Stimulated activated CD8-positive, alpha-beta memory T cell treated with anti-CD3 and anti-CD28 coated beads, Interleukin-15, amount 100 ng/mL, for 4 hours (primary cell): ENCODE measurements at regions not wholly inside any gene's neighbourhood (a gene's known extent, or its start where the extent isn't known, plus 50 kb on each side); places are given as distances from the start of the nearest gene placed in this dataset.
A peak's percentile ranks its signal among the peaks of the same experiment; 100 is the strongest.
"Not testable (repeated sequence)": the region's sequence is repeated elsewhere in the genome, so short reads cannot be mapped to it uniquely, and the experiment has no call there.

Experiments
- DNase-seq, 2 donors: peaks; one replicate each; pipeline ENCODE4 v3.0.0-alpha.2; 2020; ENCODE audit warnings: low read depth in 2 of 2

DNA sequence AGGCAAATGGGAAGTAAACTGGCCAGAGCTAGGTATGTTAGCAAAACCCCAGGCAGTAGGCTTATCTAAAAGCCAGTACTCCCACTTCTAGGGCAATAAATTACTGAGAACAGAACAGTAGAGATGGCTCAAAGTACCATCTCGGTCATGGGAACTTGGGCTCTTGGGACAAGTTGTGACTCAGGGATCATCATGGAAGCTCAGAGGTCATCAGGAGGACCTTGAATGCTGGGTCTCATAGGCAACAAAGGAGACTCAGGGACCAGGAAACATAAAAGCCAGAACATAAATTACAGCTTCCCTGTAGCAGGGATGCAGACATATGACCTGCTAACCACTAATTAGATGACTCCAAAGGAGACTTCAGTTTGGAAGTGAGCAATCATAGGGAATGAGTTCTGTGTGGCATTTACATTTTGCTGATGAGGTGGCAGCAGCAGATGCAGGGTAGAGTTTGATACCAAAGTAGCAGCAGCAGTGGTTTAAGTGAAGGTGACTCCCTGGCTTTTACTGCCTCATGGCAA is 97.6 kb upstream of the SCAF11 start:
- no peak for DNase-seq

DNA sequence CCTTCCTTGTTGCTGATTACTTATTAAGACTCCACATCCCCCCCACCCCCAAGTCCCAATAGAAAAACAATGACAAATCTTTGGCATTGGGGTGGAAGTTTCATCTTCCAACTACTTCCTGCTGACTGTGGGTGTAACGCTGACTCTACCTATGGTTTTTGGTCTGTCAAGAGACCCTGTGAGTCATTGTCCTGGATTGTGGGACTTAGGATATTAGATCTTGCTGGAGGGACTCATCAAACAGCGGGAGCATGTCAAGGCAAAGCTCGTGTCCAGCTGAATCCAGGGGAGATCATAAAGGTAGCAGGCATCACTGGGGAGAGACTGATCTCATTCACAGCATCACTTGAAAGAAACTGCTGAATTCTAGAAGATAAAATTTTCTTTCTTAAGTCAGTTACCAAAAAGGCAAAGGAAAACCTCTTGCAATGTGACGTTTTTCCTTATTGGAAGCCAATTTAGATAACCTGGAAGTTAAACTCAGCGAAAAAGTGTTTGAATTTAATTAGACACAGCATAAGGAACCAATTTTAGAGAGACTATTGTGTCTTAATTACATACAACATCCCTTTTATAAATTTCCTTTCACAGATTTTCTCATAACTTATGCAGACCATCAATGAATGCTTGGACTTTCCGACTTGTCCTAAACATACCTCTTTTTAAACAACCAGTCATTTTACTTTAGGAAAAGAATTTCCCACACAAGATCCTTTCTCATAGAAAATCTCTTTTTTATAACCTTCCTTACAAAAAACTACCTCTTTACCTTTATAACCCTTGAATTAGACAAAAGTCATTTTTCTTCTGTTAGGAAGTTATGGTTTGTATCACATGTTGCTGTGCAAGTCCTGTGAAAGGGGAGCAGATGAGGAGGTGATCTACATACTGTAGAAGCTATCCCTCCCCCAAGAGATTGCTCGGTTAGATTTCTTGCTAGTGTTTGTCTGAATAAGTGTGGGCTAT is 94.6 kb upstream of the SCAF11 start:
- DNase-seq: no peak

DNA sequence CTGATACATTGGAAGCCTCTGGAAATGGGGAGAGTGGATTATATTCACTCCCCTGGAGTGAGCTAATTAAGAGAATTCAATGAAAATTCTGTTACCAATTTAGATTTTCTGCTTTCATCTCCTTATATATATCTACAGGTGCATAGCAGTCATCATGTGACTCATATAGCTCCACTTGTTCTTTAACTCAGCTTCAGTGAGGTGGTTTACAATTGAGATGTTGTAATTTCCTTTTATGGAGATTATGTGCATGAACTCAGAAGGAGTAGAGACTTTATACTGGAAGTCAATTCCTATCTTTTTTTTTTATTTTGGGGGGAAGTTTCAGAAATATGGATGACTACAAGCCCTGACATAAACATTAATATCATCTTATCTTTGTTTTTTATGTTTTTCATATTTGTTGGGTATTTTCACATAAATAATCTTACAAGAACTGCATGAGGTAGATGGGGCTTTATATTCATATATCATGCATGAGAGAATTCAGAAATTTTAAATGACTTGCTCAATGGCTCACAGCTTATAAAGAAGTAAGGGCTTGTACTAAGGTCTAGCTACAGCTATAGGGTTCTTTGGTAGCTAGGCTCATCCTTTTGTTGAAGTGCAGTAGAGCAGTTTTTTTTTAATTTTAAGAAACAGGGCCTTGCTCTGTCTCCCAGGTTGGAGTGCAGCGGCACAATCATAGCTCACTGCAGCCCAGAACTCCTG is 92.3 kb upstream of the SCAF11 start:
- no peak for DNase-seq

DNA sequence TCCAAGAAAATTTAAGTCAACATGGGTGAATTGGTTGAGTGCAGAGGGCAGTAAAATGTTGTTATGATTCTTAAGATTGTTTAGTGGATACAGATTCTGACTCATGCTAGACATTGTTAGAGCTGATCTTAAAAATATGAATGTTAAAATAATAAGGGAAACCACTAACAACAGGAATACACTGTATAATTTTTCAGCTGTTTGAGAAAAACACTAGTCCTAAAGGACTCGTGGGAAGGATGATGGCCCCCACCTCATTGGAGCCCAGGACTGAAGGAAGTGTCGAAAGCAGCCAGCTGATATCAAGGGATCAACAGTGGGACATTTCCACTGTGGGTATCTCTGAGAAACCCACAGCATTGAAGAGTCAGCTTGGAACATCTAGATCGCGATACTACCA is 82.9 kb upstream of the SCAF11 start:
- DNase-seq: no peak

DNA sequence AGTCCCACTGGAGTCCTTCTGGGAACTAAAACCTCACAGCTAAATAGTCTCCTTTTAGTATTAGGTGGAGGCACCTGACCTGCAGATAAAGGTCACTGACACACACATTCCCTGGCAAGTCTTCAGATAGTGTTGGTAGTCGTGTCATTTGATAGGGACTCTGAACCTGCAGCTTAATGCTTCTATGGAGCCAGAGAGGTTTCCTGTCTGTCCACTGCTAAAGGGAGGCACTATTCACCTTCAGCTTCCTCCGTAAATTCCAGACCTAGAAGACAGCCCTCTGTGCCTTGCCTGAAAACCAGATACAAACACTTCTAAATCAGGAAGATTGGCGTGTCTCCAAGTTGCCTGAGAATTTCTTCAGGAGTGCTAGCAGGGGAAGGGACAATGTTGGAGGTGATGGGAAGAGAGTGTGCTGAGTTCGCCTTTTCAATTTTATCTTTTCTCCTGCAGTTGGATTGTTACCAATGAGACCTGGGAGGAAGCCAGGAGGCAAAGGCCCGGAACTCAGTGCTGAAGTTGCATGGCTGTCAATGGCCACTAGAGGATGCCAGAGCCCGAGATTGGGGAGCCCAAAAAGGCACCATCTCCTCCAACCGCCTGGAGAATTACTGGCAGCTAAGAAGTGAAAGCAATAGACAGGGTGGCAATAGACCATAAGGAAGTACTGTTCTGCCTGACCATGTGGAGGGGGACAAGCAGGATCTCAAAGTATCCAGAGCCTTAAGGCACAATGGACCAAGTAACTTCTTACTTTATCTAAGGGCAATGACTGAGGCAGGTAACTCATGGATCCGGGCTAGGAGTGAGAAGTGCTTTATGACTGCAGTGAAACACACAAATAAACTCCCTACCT is 81.6 kb upstream of the SCAF11 start:
- DNase-seq: peak; percentile 15 to 17

DNA sequence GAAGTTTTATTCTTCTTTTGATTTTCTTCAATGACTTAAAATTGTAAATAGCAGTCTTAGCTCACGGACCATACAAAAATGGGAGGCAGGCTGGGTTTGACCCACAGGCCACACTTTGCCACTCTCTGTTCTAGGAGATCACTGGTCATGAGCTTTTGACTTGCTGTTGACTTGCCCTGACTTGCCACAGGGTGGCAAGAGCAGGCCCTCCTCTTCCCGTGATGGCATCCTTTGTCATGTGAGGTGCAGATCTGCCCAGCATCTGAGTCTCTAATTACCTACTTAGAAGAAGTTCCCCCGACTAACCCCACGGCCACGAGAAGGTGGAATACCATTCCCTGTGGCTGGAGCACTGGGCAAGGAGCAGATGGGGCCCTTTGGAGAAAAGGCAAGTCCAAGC is 81.0 kb upstream of the SCAF11 start:
- DNase-seq: no peak

DNA sequence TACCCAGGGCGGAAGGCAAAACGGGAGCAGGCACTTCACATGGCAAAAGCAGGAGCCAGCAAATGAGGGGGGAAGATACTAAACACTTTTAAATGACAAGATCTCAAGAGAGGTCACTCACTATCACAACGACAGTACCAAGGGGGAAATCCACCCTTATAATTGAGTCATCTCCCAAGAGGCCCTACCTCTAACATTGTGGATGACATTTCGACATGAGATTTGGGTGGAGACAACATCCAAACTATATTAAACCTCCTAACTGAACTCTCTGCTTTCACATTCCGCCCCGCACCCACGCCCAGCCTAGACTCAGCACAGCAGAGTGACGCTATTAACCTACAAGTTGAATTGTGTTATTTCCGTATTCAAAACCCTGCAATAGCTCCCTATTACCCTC is 76.7 kb upstream of the SCAF11 start:
- no peak for DNase-seq

DNA sequence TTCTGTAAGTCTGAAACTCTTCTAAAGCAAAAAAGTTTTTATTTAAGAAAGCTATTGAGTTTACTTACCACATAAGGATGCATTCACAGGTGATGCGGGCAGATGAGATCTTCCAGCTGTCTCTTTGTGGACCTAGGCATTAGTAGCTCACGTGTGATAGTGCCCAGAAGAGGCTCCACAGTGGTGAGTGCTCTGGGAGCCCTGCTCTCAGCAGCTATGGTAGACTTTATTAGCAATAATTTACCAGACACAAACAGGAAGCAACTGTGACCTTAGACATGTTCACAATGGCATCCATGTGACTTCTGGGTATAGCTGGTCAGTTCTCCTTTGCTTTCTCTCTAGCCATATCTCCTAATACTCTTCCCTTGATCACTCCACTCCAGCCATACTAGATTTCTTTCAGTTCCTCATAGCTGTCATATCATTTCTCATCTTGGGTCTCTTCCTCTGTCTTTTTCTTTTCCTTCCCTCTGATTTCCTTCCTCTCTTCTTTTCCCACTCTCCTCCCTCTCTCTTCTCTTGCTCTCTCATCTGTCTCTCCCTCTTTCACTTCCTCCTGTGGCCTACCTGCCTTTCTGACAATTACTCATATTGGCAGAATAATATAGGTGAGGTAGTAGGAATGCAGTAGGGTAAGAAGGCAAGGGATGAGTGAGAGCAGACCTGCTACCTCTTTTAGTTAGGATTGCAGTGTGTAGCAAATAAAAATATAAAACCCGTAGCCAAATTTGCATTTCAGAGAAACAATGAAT is 75.2 kb upstream of the SCAF11 start:
- DNase-seq: no peak

DNA sequence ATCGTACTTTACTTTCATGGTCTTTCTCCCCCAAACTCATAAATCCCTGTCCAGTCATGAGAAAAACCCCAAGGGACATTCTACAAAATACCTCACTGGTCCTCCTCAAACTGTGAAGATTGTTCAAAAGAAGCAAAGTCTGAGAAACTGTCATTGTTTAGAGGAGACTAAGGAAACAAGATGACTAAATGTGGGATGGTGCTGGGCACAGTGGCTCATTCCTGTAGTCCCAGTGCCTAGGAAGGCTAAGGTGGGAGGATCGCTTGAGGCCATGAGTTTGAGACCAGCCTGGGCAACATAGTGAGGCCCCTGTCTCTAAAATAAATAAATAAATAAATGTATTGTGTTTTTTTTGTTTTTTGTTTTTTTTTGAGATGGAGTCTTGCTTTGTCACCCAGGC is 74.2 kb upstream of the SCAF11 start:
- no peak for DNase-seq

DNA sequence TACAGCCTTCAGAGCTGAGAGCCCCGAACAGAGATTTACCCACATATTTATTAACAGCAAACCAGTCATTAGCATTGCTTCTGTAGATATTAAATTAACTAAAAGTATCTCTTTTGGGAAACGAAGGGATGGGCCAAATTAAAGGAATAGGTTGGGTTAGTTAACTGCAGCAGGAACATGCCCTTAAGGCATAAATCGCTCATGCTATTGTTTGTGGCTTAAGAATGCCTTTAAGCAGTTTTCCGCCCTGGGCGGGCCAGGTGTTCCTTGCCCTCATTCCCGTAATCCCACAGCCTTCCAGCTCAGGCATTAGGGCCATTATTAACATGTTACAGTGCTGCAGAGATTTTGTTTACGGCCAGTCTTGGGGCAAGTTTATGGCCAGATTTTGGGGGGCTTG is 68.3 kb upstream of the SCAF11 start:
- DNase-seq: not testable (repeated sequence)

DNA sequence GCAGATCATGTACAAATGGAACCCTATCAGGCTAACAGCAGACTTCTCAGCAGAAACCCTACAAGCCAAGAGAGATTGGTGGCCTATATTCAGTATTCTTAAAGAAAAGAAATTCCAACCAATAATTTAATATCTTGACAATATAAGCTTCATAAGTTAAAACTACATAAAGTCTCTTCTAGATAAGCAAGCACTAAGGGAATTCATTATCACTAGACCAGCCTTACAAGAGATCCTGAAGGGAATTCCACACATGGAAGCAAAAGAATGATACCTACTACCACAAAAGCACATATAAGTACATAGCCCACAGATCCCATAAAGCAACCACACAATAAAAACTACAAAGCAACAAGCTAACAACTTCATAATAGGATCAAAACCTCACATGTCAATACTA is 60.4 kb upstream of the SCAF11 start:
- DNase-seq: no peak

DNA sequence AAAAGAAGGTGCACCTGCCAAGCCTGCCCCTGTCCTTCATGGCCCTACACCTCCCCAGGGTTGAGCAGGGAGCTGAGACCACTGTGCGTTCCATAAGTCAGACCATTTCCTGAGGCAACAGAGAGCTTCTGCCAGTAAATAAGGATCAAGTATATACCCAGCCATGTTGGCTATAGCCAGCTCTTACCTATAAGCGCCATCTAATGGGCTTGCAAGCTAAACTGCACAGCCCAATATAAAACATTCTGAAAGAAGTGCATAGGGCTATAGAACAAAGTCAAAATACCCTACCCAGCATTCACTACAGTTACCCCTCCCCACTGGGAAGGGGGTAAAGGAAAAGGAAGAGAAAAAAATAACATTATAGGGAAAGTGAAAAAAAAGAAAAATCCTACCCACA is 59.3 kb upstream of the SCAF11 start:
- no peak for DNase-seq

DNA sequence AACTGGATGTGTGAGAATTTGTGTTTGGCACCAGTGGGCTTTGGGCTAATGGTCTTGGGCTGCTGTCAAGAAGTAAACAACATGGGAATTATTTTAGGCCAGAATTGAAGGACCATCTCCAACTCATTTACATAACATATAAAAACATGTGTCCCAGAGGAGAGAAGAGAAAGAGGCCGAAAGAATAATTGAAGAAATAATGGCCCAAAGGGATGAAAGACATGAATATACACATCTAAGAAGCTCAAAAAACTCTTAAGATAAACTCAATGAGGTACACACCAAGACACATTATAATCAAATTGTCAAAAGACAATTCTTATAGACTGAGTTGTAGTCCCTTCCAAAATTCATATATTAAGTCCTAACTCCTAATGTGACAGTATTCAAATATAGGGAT is 56.1 kb upstream of the SCAF11 start:
- DNase-seq: no peak

DNA sequence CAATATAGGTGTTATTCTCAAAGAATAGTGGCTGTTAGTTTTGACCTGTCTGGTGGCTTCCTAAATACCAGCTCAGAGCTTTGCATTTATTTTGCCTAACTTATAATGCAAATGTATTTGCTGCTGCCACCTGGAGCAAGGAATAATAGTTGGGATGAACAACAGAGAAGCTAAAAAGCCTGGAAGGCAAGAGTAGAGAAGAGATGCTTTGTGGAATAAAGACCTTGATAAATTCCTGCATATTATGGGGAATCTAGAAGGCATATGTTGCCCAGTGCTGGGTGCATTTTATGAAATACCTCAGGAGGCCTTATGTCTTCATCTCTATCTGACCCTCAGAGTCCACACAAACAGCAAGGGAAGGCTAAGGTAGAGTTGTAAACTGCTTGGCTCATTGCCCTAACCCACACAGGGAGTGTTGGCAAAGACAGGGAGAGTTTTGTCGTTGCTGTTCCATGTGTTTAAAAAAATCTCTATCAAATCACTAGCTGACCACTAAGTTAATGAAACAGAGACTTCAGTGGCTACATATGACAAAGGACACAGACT is 53.7 kb upstream of the SCAF11 start:
- DNase-seq: no peak
